Fibroblast of the aortic adventitia (primary cell): ENCODE measurements at regions not wholly inside any gene's neighbourhood (a gene's known extent, or its start where the extent isn't known, plus 50 kb on each side); places are given as distances from the start of the nearest gene placed in this dataset.
"Not testable (repeated sequence)": the region's sequence is repeated elsewhere in the genome, so short reads cannot be mapped to it uniquely, and the experiment has no call there.

Experiments used
- DNase-seq: peaks from one replicate; pipeline ENCODE4 v3.0.0-alpha.2; 2010; ENCODE audit warnings: low read depth
- H3K4me3 ChIP-seq: 2 replicates; pipeline ENCODE4 v1.5.1; 2011; ENCODE audit warnings: low read depth, mild to moderate bottlenecking, control low read depth, low read length, moderate library complexity
- TF ChIP-seq, protein P1 (sequence below): IDR thresholded peaks from 2 replicates; pipeline ENCODE4 v1.5.1; 2011; ENCODE audit warnings: mild to moderate bottlenecking, low read length, control low read depth, inconsistent platforms; ENCODE audit not compliant: insufficient read depth

DNA sequence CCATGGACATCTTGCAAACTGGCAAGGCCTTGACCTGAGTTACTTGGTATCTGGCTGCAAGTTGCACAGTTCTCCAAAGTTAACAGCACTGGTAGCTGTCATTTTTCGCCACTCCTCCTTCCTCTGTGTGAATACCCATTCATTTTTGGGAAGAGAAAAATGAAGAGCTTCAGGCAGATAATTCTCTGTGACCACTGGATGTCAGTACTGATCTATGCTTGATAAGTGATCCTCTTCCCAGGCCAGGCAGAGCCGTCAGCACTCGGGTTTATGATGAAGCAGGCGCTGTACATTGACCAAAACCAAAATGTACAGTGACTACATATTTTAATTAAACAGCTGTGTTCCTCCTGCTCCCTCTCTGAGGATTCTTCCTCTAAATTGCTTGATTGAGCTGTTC is 55.9 kb upstream of the PDZD8 start:
- TF ChIP-seq, protein P1, sequence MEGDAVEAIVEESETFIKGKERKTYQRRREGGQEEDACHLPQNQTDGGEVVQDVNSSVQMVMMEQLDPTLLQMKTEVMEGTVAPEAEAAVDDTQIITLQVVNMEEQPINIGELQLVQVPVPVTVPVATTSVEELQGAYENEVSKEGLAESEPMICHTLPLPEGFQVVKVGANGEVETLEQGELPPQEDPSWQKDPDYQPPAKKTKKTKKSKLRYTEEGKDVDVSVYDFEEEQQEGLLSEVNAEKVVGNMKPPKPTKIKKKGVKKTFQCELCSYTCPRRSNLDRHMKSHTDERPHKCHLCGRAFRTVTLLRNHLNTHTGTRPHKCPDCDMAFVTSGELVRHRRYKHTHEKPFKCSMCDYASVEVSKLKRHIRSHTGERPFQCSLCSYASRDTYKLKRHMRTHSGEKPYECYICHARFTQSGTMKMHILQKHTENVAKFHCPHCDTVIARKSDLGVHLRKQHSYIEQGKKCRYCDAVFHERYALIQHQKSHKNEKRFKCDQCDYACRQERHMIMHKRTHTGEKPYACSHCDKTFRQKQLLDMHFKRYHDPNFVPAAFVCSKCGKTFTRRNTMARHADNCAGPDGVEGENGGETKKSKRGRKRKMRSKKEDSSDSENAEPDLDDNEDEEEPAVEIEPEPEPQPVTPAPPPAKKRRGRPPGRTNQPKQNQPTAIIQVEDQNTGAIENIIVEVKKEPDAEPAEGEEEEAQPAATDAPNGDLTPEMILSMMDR: no peak
- no peak for DNase-seq
- no peak overlapping the region for H3K4me3 ChIP-seq

DNA sequence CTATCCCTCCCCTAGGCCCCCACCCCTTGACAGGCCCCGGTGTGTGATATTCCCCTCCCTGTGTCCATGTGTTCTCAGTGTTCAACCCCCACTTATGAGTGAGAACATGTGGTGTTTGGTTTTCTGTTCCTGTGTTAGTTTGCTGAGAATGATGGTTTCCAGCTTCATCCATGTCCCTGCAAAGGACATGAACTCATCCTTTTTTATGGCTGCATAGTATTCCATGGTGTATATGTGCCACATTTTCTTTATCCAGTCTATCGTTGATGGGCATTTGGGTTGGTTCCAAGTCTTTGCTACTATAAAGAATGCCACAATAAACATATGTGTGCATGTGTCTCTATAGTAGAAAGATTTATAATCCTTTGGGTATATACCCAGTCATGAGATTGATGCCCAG is 55.3 kb upstream of the PDZD8 start:
- not testable (repeated sequence) for DNase-seq

DNA sequence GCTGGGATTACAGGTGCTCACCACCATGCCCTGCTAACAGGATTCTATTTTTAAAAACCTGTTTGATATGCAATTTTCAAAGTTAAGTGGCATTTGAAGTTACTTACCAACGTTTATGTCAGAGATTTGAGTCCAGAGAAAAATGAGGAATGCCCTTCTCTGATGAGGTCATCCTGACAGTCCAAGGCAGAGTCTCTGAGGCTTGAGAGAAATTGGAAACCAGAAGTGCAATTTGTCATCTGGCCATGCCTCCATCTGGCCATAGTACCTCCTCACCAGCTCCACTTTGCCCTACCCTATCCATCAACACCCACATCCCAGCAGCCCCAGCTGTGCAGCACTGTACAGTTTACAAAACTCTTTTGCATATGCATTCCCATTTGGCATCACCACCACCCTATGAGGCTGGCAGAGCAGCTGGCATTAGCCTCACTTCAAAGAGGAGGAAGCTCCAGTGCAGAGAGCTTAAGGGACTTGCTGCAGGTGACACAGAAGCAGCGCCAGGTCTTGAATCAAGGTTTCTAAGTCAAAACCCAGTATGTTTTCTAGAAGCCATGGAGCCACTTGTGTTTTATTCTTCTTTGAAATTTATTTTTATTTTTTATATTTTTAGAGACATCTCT is 54.5 kb upstream of the PDZD8 start:
- DNase-seq: no peak
- TF ChIP-seq, protein P1: no peak
- H3K4me3 ChIP-seq: no peak overlapping the region

More for the DNA sequence above, 55.3 kb upstream of the PDZD8 start:
- not testable (repeated sequence) for H3K4me3 ChIP-seq

DNA sequence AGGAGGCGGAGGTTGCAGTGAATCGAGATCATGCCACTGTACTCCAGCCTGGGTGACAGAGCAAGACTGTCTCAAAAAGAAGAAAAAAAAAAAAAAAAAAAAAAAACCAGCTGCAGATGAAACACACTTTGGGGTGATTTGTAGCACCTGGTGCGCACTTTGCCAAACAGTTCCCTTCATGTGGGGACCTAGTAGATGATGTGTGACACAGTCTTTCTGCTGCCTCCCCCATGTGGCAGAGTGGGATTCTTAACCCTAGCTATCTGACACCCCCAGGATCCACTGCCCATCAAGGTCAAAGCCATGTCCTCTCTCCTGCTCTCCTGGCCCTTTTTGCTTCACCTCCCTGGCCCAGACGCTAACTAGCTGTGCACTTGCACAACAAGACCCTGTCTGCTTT is 52.1 kb upstream of the PDZD8 start:
- TF ChIP-seq, protein P1: no peak
- DNase-seq: no peak
- H3K4me3 ChIP-seq: no peak overlapping the region

DNA sequence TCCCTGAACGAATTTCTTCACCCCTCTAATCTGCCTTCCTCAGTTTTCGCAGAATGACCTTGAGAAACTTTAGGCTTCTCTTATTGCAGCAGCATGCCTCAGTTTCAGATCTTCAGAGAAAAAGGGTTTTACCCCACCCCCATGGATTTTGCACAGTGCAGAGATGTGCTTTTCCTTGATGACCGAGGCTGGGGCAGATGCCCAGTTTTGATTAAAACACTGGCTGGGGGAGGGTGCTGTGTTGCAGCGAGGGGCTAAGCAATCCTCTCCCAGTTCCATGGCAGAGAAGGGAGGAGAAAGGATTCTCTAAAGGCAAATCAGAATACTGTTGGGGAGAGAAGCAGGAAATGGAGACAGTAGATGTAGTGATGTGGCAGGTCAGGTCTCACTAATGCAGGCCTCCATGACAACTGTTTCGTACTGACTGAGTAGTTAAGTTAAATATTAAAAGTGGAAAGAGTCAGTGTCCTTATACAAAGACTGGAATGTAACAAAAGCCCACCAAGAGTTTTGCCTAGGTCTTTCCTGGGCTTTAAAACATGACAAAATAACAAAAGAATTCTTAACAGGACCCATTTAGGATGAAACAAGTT is 50.8 kb upstream of the PDZD8 start:
- H3K4me3 ChIP-seq: no peak overlapping the region
- no peak for DNase-seq
- TF ChIP-seq, protein P1: no peak

DNA sequence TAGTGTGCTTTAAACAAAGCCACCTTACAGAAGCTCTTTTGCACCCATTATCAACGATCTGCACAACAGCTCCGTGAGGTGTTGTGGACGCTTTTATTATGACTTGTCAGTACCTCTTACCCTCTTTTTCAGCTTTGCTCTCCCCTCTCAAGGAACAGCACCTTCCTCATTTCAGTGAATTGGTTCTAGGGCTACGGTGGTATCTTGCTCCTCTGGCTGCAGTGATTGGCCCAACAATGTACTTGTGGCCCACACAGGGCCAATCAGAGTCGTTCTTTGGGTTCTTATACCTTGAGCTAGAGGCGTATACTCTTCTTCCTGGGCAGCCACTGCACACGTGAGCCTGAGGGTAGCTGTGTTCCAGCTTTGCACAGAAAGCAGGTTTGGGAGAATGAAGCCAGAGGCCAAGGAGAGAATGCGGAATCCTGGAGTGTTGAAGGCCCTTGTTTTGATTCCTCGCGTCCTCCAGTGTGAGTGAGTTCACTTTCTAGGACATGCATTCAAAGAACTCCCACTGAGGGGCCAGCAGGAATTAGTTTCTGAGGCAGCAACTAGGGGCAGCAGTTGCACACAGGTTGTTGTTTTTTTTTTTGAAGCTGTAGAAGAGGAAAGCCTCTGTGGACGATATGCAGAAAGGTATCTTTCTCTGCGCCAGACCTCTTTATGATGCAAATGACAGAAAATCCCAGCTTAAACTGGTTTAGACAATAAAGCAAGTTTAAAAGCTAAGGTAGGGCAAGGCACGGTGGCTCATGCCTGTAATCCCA is 49.8 kb upstream of the PDZD8 start:
- TF ChIP-seq, protein P1: no peak
- H3K4me3 ChIP-seq: no peak overlapping the region

More for the DNA sequence above, 49.8 kb upstream of the PDZD8 start:
- DNase-seq: no peak
